GM23338 (cell line): ENCODE measurements at regions not wholly inside any gene's neighbourhood (a gene's known extent, or its start where the extent isn't known, plus 50 kb on each side); places are given as distances from the start of the nearest gene placed in this dataset.

ENCODE experiments used
- ATAC-seq: fragments of 200-7000 bp; cut with Tn5 transposase; 3 replicates; pipeline ENCODE4 v1.9.1; 2020
- DNase-seq: peaks from one replicate; pipeline ENCODE4 v3.0.0-alpha.2; 2015; ENCODE audit warnings: low spot score
- H2AFZ ChIP-seq: fragments of 200-600 bp; sonication (generic); 2 replicates; pipeline ENCODE4 v1.8.0; 2016; ENCODE audit warnings: antibody characterized with exemption, mild to moderate bottlenecking, moderate library complexity
- H3F3A ChIP-seq: fragments of 200-600 bp; sonication (generic); replicated peaks from 2 replicates; pipeline ENCODE4 v1.8.0; 2017; ENCODE audit warnings: antibody characterized with exemption, mixed run types, low read depth
- H3K27ac ChIP-seq: fragments of 200-600 bp; sonication (generic); 2 replicates; pipeline ENCODE4 v1.6.1; 2016; ENCODE audit warnings: low read depth
- H3K27me3 ChIP-seq: fragments of 200-600 bp; sonication (generic); 2 replicates; pipeline ENCODE4 v1.8.0; 2016; ENCODE audit warnings: mild to moderate bottlenecking, mixed run types, moderate library complexity; ENCODE audit not compliant: insufficient read depth
- H3K36me3 ChIP-seq: fragments of 200-600 bp; sonication (generic); 2 replicates; pipeline ENCODE4 v1.8.0; 2016; ENCODE audit warnings: mild to moderate bottlenecking; ENCODE audit not compliant: insufficient read depth
- H3K4me1 ChIP-seq: fragments of 200-600 bp; sonication (generic); 2 replicates; pipeline ENCODE4 v1.8.0; 2016; ENCODE audit warnings: mild to moderate bottlenecking, moderate library complexity; ENCODE audit not compliant: insufficient read depth
- H3K4me2 ChIP-seq: fragments of 200-600 bp; sonication (generic); 2 replicates; pipeline ENCODE4 v1.7.1; 2017; ENCODE audit warnings: mixed run types
- H3K4me3 ChIP-seq: fragments of 200-600 bp; sonication (generic); 2 replicates; pipeline ENCODE4 v1.6.1; 2016; ENCODE audit warnings: mixed run types
- H3K79me2 ChIP-seq: fragments of 200-600 bp; sonication (generic); replicated peaks from 2 replicates; pipeline ENCODE4 v1.8.0; 2017; ENCODE audit warnings: mild to moderate bottlenecking; ENCODE audit not compliant: insufficient read depth
- H3K9me2 ChIP-seq: fragments of 200-600 bp; sonication (generic); 2 replicates; pipeline ENCODE4 v1.8.0; 2017; ENCODE audit not compliant: insufficient read depth
- H4K20me1 ChIP-seq: fragments of 200-600 bp; sonication (generic); replicated peaks from 2 replicates; pipeline ENCODE4 v1.8.0; 2017; ENCODE audit warnings: mild to moderate bottlenecking; ENCODE audit not compliant: insufficient read depth
- H3K27ac Mint-ChIP-seq: 2 replicates; pipeline ENCODE4 v1.8.0; 2020; ENCODE audit warnings: inconsistent platforms, mild to moderate bottlenecking, moderate library complexity, mixed read lengths
- H3K27me3 Mint-ChIP-seq: 3 replicates; pipeline ENCODE4 v1.8.0; 2022; ENCODE audit warnings: low read depth, mild to moderate bottlenecking, moderate library complexity, mixed read lengths, inconsistent platforms; ENCODE audit not compliant: insufficient read depth, poor library complexity
- H3K36me3 Mint-ChIP-seq: 3 replicates; pipeline ENCODE4 v1.8.0; 2021; ENCODE audit warnings: low read depth, mild to moderate bottlenecking, inconsistent platforms, moderate library complexity, mixed read lengths
- H3K4me1 Mint-ChIP-seq: 3 replicates; pipeline ENCODE4 v1.8.0; 2020; ENCODE audit warnings: mild to moderate bottlenecking, inconsistent platforms, mixed read lengths
- H3K4me3 Mint-ChIP-seq: 3 replicates; pipeline ENCODE4 v1.8.0; 2021; ENCODE audit warnings: moderate library complexity, mild to moderate bottlenecking, inconsistent platforms, mixed read lengths
- H3K9me3 Mint-ChIP-seq: 3 replicates; pipeline ENCODE4 v1.8.0; 2020; ENCODE audit warnings: moderate library complexity, mild to moderate bottlenecking, inconsistent platforms, mixed read lengths
- CREB1 ChIP-seq: fragments of 250-450 bp; sonication (Bioruptor Pico); IDR thresholded peaks from 2 replicates; pipeline ENCODE4 v1.5.0; 2020; ENCODE audit warnings: low read depth, mild to moderate bottlenecking, moderate library complexity
- CTCF ChIP-seq, 2 experiments: fragments of 200-600 bp in 1 of 2; sonication (generic) in 1 of 2; conservative IDR thresholded peaks; 2 replicates each; pipeline versions ENCODE4 v1.5.1 to v1.6.1; 2016 to 2017; ENCODE audit warnings: antibody characterized with exemption in 2 of 2, low read depth in 2 of 2, mild to moderate bottlenecking in 2 of 2, moderate library complexity in 1 of 2
- EZH2 ChIP-seq: fragments of 200-600 bp; sonication (generic); IDR thresholded peaks from one replicate; pipeline ENCODE4 v1.8.0; 2017; ENCODE audit warnings: antibody characterized with exemption, mild to moderate bottlenecking, low read depth; ENCODE audit not compliant: unreplicated experiment
- REST ChIP-seq: IDR thresholded peaks from one replicate; pipeline ENCODE4 v1.6.1; 2018; ENCODE audit warnings: antibody characterized with exemption; ENCODE audit not compliant: unreplicated experiment
- STAT1 ChIP-seq: IDR thresholded peaks from one replicate; pipeline ENCODE4 v1.6.1; 2016; ENCODE audit warnings: antibody characterized with exemption; ENCODE audit not compliant: unreplicated experiment
- ZNF114 ChIP-seq: fragments of 250-450 bp; sonication (Bioruptor Pico); IDR thresholded peaks from 2 replicates; pipeline ENCODE4 v1.5.0; 2020; ENCODE audit warnings: mild to moderate bottlenecking, moderate library complexity
- TF ChIP-seq, protein P1 (sequence below): fragments of 250-450 bp; sonication (Bioruptor Pico); IDR thresholded peaks from 2 replicates; pipeline ENCODE4 v1.5.0; 2020; ENCODE audit warnings: mild to moderate bottlenecking, moderate library complexity

GRCh38 chr3:86702381-86702958 is 288.5 kb downstream of the VGLL3 start:
- TF ChIP-seq CTCF (conservative IDR thresholded peaks at IDR 0.05; ENCODE audit: low read depth in 2 of 2) (peak; percentile 49 to 71), REST (no peak), CREB1 (no peak), STAT1 (no peak), ZNF114 (CRISPR knock-in tag) (no peak), EZH2 (no peak)
- TF ChIP-seq, protein P1, sequence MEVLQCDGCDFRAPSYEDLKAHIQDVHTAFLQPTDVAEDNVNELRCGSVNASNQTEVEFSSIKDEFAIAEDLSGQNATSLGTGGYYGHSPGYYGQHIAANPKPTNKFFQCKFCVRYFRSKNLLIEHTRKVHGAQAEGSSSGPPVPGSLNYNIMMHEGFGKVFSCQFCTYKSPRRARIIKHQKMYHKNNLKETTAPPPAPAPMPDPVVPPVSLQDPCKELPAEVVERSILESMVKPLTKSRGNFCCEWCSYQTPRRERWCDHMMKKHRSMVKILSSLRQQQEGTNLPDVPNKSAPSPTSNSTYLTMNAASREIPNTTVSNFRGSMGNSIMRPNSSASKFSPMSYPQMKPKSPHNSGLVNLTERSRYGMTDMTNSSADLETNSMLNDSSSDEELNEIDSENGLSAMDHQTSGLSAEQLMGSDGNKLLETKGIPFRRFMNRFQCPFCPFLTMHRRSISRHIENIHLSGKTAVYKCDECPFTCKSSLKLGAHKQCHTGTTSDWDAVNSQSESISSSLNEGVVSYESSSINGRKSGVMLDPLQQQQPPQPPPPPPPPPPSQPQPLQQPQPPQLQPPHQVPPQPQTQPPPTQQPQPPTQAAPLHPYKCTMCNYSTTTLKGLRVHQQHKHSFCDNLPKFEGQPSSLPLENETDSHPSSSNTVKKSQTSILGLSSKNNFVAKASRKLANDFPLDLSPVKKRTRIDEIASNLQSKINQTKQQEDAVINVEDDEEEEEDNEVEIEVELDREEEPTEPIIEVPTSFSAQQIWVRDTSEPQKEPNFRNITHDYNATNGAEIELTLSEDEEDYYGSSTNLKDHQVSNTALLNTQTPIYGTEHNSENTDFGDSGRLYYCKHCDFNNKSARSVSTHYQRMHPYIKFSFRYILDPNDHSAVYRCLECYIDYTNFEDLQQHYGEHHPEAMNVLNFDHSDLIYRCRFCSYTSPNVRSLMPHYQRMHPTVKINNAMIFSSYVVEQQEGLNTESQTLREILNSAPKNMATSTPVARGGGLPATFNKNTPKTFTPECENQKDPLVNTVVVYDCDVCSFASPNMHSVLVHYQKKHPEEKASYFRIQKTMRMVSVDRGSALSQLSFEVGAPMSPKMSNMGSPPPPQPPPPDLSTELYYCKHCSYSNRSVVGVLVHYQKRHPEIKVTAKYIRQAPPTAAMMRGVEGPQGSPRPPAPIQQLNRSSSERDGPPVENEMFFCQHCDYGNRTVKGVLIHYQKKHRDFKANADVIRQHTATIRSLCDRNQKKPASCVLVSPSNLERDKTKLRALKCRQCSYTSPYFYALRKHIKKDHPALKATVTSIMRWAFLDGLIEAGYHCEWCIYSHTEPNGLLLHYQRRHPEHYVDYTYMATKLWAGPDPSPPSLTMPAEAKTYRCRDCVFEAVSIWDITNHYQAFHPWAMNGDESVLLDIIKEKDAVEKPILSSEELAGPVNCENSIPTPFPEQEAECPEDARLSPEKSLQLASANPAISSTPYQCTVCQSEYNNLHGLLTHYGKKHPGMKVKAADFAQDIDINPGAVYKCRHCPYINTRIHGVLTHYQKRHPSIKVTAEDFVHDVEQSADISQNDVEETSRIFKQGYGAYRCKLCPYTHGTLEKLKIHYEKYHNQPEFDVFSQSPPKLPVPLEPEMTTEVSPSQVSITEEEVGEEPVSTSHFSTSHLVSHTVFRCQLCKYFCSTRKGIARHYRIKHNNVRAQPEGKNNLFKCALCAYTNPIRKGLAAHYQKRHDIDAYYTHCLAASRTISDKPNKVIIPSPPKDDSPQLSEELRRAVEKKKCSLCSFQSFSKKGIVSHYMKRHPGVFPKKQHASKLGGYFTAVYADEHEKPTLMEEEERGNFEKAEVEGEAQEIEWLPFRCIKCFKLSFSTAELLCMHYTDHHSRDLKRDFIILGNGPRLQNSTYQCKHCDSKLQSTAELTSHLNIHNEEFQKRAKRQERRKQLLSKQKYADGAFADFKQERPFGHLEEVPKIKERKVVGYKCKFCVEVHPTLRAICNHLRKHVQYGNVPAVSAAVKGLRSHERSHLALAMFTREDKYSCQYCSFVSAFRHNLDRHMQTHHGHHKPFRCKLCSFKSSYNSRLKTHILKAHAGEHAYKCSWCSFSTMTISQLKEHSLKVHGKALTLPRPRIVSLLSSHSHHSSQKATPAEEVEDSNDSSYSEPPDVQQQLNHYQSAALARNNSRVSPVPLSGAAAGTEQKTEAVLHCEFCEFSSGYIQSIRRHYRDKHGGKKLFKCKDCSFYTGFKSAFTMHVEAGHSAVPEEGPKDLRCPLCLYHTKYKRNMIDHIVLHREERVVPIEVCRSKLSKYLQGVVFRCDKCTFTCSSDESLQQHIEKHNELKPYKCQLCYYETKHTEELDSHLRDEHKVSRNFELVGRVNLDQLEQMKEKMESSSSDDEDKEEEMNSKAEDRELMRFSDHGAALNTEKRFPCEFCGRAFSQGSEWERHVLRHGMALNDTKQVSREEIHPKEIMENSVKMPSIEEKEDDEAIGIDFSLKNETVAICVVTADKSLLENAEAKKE (CRISPR knock-in tag), result no peak
- Histone ChIP-seq H3K4me1 (no peaks in the 10 kb centered on the region), H3F3A (no peaks in the 10 kb centered on the region), H3K27ac (no peak overlapping the region), H3K36me3 (no peaks in the 10 kb centered on the region), H3K9me2 (no peaks in the 10 kb centered on the region), H3K79me2 (no peaks in the 10 kb centered on the region), H3K27me3 (no peaks in the 10 kb centered on the region), H2AFZ (no peak overlapping the region), H3K4me3 (no peak overlapping the region), H3K4me2 (no peak overlapping the region), H4K20me1 (no peaks in the 10 kb centered on the region)
- H3K36me3 Mint-ChIP-seq, result peaks cover 15% of the 10 kb centered on the region; the same call in 1 of the 3 replicates
- DNase-seq, result peak; percentile 23
- H3K27me3 Mint-ChIP-seq, result no peaks in the 10 kb centered on the region
- no peak for ATAC-seq
- H3K4me3 Mint-ChIP-seq, result no peak overlapping the region
- no peaks in the 10 kb centered on the region; the same call in 2 of the 3 replicates for H3K4me1 Mint-ChIP-seq
- peaks cover 18% of the 10 kb centered on the region for H3K9me3 Mint-ChIP-seq
- H3K27ac Mint-ChIP-seq, result no peak overlapping the region
